GM23338 (cell line): ENCODE measurements at regions not wholly inside any gene's neighbourhood (a gene's known extent, or its start where the extent isn't known, plus 50 kb on each side); places are given as distances from the start of the nearest gene placed in this dataset.

Experiments used
- CTCF ChIP-seq, 2 experiments: fragments of 200-600 bp in 1 of 2; sonication (generic) in 1 of 2; conservative IDR thresholded peaks; 2 replicates each; pipeline versions ENCODE4 v1.5.1 to v1.6.1; 2016 to 2017; ENCODE audit warnings: antibody characterized with exemption in 2 of 2, low read depth in 2 of 2, mild to moderate bottlenecking in 2 of 2, moderate library complexity in 1 of 2
- POLR2AphosphoS5 ChIP-seq: IDR thresholded peaks from 2 replicates; pipeline ENCODE4 v1.6.1; 2016; ENCODE audit warnings: antibody characterized with exemption, low read depth
- TF ChIP-seq, protein P1 (sequence below): fragments of 250-450 bp; sonication (Bioruptor Pico); IDR thresholded peaks from 2 replicates; pipeline ENCODE4 v1.5.0; 2020; ENCODE audit warnings: mild to moderate bottlenecking, moderate library complexity

- TF ChIP-seq, protein P1, sequence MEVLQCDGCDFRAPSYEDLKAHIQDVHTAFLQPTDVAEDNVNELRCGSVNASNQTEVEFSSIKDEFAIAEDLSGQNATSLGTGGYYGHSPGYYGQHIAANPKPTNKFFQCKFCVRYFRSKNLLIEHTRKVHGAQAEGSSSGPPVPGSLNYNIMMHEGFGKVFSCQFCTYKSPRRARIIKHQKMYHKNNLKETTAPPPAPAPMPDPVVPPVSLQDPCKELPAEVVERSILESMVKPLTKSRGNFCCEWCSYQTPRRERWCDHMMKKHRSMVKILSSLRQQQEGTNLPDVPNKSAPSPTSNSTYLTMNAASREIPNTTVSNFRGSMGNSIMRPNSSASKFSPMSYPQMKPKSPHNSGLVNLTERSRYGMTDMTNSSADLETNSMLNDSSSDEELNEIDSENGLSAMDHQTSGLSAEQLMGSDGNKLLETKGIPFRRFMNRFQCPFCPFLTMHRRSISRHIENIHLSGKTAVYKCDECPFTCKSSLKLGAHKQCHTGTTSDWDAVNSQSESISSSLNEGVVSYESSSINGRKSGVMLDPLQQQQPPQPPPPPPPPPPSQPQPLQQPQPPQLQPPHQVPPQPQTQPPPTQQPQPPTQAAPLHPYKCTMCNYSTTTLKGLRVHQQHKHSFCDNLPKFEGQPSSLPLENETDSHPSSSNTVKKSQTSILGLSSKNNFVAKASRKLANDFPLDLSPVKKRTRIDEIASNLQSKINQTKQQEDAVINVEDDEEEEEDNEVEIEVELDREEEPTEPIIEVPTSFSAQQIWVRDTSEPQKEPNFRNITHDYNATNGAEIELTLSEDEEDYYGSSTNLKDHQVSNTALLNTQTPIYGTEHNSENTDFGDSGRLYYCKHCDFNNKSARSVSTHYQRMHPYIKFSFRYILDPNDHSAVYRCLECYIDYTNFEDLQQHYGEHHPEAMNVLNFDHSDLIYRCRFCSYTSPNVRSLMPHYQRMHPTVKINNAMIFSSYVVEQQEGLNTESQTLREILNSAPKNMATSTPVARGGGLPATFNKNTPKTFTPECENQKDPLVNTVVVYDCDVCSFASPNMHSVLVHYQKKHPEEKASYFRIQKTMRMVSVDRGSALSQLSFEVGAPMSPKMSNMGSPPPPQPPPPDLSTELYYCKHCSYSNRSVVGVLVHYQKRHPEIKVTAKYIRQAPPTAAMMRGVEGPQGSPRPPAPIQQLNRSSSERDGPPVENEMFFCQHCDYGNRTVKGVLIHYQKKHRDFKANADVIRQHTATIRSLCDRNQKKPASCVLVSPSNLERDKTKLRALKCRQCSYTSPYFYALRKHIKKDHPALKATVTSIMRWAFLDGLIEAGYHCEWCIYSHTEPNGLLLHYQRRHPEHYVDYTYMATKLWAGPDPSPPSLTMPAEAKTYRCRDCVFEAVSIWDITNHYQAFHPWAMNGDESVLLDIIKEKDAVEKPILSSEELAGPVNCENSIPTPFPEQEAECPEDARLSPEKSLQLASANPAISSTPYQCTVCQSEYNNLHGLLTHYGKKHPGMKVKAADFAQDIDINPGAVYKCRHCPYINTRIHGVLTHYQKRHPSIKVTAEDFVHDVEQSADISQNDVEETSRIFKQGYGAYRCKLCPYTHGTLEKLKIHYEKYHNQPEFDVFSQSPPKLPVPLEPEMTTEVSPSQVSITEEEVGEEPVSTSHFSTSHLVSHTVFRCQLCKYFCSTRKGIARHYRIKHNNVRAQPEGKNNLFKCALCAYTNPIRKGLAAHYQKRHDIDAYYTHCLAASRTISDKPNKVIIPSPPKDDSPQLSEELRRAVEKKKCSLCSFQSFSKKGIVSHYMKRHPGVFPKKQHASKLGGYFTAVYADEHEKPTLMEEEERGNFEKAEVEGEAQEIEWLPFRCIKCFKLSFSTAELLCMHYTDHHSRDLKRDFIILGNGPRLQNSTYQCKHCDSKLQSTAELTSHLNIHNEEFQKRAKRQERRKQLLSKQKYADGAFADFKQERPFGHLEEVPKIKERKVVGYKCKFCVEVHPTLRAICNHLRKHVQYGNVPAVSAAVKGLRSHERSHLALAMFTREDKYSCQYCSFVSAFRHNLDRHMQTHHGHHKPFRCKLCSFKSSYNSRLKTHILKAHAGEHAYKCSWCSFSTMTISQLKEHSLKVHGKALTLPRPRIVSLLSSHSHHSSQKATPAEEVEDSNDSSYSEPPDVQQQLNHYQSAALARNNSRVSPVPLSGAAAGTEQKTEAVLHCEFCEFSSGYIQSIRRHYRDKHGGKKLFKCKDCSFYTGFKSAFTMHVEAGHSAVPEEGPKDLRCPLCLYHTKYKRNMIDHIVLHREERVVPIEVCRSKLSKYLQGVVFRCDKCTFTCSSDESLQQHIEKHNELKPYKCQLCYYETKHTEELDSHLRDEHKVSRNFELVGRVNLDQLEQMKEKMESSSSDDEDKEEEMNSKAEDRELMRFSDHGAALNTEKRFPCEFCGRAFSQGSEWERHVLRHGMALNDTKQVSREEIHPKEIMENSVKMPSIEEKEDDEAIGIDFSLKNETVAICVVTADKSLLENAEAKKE (CRISPR knock-in tag), result no peak
- TF ChIP-seq CTCF (conservative IDR thresholded peaks at IDR 0.05; ENCODE audit: low read depth in 2 of 2) (no peak), POLR2AphosphoS5 (no peak)
Observed at GRCh38 chr6:140108167-140108566, 733.7 kb upstream of the CITED2 start.
